ENCODE measurements at regions not wholly inside any gene's neighbourhood (a gene's known extent, or its start where the extent isn't known, plus 50 kb on each side); places are given as distances from the start of the nearest gene placed in this dataset.

- Histone ChIP-seq H3K4me3 (no peak overlapping the region), H3K27me3 (no peaks in the 10 kb centered on the region), H3K27ac (no peak overlapping the region), H3K36me3 (no peaks in the 10 kb centered on the region), H3K9me3 (no peaks in the 10 kb centered on the region), H3K4me1 (no peaks in the 10 kb centered on the region)
- WGBS, 2 donors, result 56 to 63% methylated on average over 1 of the region's 1 CpG
- DNase-seq (no peak), ATAC-seq (ENCODE audit: low FRiP score in 2 of 2) (no peak)
- TF ChIP-seq POLR2A (IDR thresholded peaks at IDR 0.05) (no peak), EP300 (IDR thresholded peaks at IDR 0.05) (peak in 1 of 4 donors; percentile 11)
Measured at GRCh38 chr4:72817012-72817411, 248.0 kb upstream of the ADAMTS3 start.

- Histone ChIP-seq H3K4me1 (no peaks in the 10 kb centered on the region), H3K9me3 (no peaks in the 10 kb centered on the region), H3K27me3 (no peaks in the 10 kb centered on the region), H3K27ac (no peak overlapping the region), H3K36me3 (no peaks in the 10 kb centered on the region), H3K4me3 (no peak overlapping the region)
- WGBS, 2 donors, result 63 to 68% methylated on average over 1 of the region's 1 CpG
- ATAC-seq (ENCODE audit: low FRiP score in 2 of 2) (no peak), DNase-seq (no peak)
- TF ChIP-seq EP300 (IDR thresholded peaks at IDR 0.05) (no peak), POLR2A (IDR thresholded peaks at IDR 0.05) (no peak), POLR2AphosphoS5 (IDR thresholded peaks at IDR 0.05) (no peak)
- TF ChIP-seq, protein P1, sequence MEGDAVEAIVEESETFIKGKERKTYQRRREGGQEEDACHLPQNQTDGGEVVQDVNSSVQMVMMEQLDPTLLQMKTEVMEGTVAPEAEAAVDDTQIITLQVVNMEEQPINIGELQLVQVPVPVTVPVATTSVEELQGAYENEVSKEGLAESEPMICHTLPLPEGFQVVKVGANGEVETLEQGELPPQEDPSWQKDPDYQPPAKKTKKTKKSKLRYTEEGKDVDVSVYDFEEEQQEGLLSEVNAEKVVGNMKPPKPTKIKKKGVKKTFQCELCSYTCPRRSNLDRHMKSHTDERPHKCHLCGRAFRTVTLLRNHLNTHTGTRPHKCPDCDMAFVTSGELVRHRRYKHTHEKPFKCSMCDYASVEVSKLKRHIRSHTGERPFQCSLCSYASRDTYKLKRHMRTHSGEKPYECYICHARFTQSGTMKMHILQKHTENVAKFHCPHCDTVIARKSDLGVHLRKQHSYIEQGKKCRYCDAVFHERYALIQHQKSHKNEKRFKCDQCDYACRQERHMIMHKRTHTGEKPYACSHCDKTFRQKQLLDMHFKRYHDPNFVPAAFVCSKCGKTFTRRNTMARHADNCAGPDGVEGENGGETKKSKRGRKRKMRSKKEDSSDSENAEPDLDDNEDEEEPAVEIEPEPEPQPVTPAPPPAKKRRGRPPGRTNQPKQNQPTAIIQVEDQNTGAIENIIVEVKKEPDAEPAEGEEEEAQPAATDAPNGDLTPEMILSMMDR (IDR thresholded peaks at IDR 0.05), result no peak
Measured at GRCh38 chr4:72814241-72814640, 245.2 kb upstream of the ADAMTS3 start.

DNA sequence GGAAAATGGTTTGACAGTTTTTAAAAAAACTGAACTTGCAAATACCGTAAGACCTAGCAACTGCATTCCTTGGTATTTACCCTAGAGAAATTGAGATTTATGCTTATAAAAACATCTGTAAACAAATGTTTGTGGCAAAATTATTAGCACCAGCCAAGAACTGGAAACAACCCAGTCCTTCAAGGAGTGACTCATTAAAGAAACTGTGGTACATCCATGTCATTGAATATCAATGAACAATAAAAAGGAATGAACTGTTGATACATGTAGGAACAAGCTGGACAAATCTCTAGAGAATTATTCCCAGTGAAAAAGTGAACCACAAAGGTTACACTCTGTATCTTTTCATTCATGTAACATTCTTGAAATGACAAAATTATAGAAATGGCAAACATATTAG, 240.2 kb upstream of the ADAMTS3 start:
- WGBS, 2 donors, result 85% methylated on average over 1 of the region's 1 CpG
- H3K4me1 ChIP-seq, result no peaks in the 10 kb centered on the region
- no peak overlapping the region for H3K4me3 ChIP-seq
- H3K36me3 ChIP-seq, result no peaks in the 10 kb centered on the region
- H3K9me3 ChIP-seq, result no peaks in the 10 kb centered on the region
- no peak for TF ChIP-seq POLR2A (IDR thresholded peaks at IDR 0.05)
- TF ChIP-seq EP300 (IDR thresholded peaks at IDR 0.05), result no peak
- H3K27ac ChIP-seq, result no peak overlapping the region
- no peaks in the 10 kb centered on the region for H3K27me3 ChIP-seq
- ATAC-seq (ENCODE audit: low FRiP score in 2 of 2) (no peak), DNase-seq (no peak)

DNA sequence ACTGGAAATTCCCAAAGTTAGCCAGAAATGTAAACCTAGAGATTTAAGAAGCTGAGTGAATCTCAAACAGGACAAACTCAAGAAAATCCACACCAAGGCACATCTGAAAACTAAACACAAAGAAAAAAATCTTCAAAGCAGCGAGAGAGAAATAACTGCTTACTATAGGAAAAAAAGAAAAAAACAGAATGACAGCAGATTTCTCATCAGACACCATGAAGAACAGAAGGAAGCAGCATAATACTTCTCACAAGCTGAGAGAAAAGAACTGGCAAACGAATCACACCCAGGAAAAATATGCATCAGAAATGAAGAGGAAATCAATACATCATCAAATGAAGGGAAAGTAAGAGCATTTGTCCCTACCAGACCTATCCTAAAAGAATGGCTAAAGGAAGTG, 236.3 kb upstream of the ADAMTS3 start:
- TF ChIP-seq POLR2AphosphoS5 (IDR thresholded peaks at IDR 0.05), result no peak
- no peak for TF ChIP-seq POLR2A (IDR thresholded peaks at IDR 0.05)
- no peak for TF ChIP-seq EP300 (IDR thresholded peaks at IDR 0.05)
- TF ChIP-seq, protein P1 (IDR thresholded peaks at IDR 0.05), result no peak
- 63 to 78% methylated on average over 2 of the region's 2 CpGs for WGBS, 2 donors
- Histone ChIP-seq H3K27ac (no peak overlapping the region), H3K4me3 (no peak overlapping the region), H3K4me1 (no peaks in the 10 kb centered on the region), H3K36me3 (no peaks in the 10 kb centered on the region), H3K27me3 (no peaks in the 10 kb centered on the region), H3K9me3 (no peaks in the 10 kb centered on the region)
- ATAC-seq (ENCODE audit: low FRiP score in 2 of 2) (no peak), DNase-seq (no peak)

DNA sequence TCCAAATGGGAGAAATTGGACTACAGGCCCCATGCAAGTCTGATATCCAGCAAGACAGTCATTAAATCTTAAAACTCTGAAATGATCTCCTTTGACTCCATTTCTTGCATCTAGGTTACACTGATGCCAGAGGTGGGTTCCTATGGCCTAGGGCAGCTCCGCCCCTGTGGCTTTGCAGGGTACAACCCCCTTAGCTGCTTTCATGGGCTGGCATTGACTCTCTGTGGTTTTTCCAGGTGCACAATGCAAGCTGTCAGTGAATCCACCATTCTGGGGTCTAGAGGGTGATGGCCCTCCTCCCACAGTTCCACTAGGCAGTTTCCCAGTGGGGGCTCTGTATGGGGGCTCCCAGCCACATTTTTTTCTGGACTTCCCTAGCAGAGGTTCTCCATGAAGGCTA, 228.5 kb upstream of the ADAMTS3 start:
- ATAC-seq (ENCODE audit: low FRiP score in 2 of 2) (no peak), DNase-seq (no peak)
- Histone ChIP-seq H3K27me3 (no peaks in the 10 kb centered on the region), H3K9me3 (peaks cover 0 to 4% (median 0%) of the 10 kb centered on the region in 4 donors), H3K4me3 (no peak overlapping the region), H3K4me1 (no peaks in the 10 kb centered on the region), H3K27ac (peak overlapping the region in 2 of 4 donors; percentile 43 to 56), H3K36me3 (no peaks in the 10 kb centered on the region)
- no peak for TF ChIP-seq POLR2A (IDR thresholded peaks at IDR 0.05)
- TF ChIP-seq POLR2AphosphoS5 (IDR thresholded peaks at IDR 0.05), result no peak
- TF ChIP-seq EP300 (IDR thresholded peaks at IDR 0.05), result no peak
- TF ChIP-seq, protein P1 (IDR thresholded peaks at IDR 0.05), result no peak
- WGBS, 2 donors, result 79% methylated on average over 1 of the region's 1 CpG; no CpG with 5 or more reads in 1 of the 2 donors

- Histone ChIP-seq H3K9me3 (peaks cover 0 to 4% (median 0%) of the 10 kb centered on the region in 4 donors), H3K36me3 (no peaks in the 10 kb centered on the region), H3K4me1 (no peaks in the 10 kb centered on the region), H3K27ac (no peak overlapping the region), H3K27me3 (no peaks in the 10 kb centered on the region), H3K4me3 (no peak overlapping the region)
- DNase-seq (no peak), ATAC-seq (ENCODE audit: low FRiP score in 2 of 2) (no peak)
- no peak for TF ChIP-seq POLR2AphosphoS5 (IDR thresholded peaks at IDR 0.05)
- TF ChIP-seq POLR2A (IDR thresholded peaks at IDR 0.05), result no peak
- no peak for TF ChIP-seq EP300 (IDR thresholded peaks at IDR 0.05)
- TF ChIP-seq, protein P1 (IDR thresholded peaks at IDR 0.05), result no peak
- WGBS, 2 donors, result 61 to 63% methylated on average over 2 of the region's 2 CpGs
Measured at GRCh38 chr4:72791054-72791453, 222.0 kb upstream of the ADAMTS3 start.

Measured in upper lobe of left lung (tissue), 6 donors.